ENCODE measurements at regions not wholly inside any gene's neighbourhood (a gene's known extent, or its start where the extent isn't known, plus 50 kb on each side); places are given as distances from the start of the nearest gene placed in this dataset.
"Not testable (repeated sequence)": the region's sequence is repeated elsewhere in the genome, so short reads cannot be mapped to it uniquely, and the experiment has no call there.

DNA sequence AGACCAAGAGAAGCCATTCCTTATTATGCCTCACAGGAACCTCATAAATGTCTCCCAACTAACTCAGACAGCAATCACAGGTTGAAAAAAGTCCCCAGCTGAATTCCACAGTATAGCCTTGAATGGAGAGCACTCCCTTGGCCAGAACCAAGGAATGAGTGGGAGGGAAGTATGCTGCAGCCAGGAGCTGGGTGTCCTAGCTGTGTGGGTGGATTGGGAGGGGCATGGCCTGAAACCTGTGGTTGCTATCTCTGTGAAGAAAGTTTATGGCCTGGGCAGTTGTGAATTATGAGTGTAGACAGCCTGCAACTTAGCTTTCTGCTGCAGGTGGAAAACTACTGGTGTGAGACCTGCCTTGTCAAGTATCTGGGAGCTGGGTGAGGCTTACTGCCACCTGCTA lies 316.1 kb upstream of the VSTM2A start:
- H3K4me3 Mint-ChIP-seq; ATAC-seq (replicated peaks in 1 of 4); H3K36me3 Mint-ChIP-seq; H3K9me3 Mint-ChIP-seq; H3K27me3 ChIP-seq (replicated peaks in 1 of 2; ENCODE audit: control insufficient read depth in 2 of 2, extremely low read depth in 1 of 2, insufficient read depth in 2 of 2, low read length in 1 of 2); H3K27me3 Mint-ChIP-seq; H3K9me3 ChIP-seq; H3K4me1 ChIP-seq (ENCODE audit: control insufficient read depth in 1 of 2, extremely low read depth in 1 of 2, insufficient read depth in 2 of 2, low read length in 2 of 2); POLR2A ChIA-PET; H3K4me1 Mint-ChIP-seq; H3K36me3 ChIP-seq (ENCODE audit: control insufficient read depth in 2 of 2, extremely low read depth in 1 of 2, insufficient read depth in 1 of 2, low read length in 1 of 2); H3K27ac Mint-ChIP-seq; H3K4me3 ChIP-seq (ENCODE audit: control insufficient read depth in 1 of 2, extremely low read depth in 1 of 2, low read length in 1 of 2); H3K27ac ChIP-seq (ENCODE audit: low read length); CTCF ChIA-PET; DNase-seq: not testable (repeated sequence)

DNA sequence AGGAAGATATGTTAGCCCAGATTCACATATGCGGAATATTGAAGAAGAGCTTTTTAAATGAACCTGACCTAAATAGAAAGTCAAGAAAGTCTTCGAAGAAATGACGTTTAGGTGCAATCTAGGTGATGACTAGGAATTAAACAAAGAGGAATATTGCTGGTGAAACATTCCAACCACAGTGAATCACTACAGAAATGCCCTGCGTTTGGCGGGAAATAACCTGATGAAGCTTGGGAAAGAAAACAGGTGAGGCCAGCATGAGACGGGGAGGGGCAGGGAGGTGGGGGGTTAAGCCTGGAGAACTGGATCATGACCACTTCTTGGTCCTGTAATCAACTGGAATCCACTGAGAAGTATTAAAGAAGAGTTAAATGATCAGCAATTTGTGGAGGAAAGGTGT lies 299.4 kb upstream of the VSTM2A start:
- Mint-ChIP-seq H3K27me3 (no peaks in the 10 kb centered on the region), H3K4me3 (no peak overlapping the region), H3K27ac (no peak overlapping the region), H3K36me3 (no peaks in the 10 kb centered on the region), H3K4me1 (no peaks in the 10 kb centered on the region), H3K9me3 (peaks cover 26 to 40% (median 27%) of the 10 kb centered on the region in 3 donors)
- Histone ChIP-seq H3K9me3 (peaks cover 3% of the 10 kb centered on the region), H3K36me3 (ENCODE audit: control insufficient read depth in 2 of 2, extremely low read depth in 1 of 2, insufficient read depth in 1 of 2, low read length in 1 of 2) (no peaks in the 10 kb centered on the region), H3K4me3 (ENCODE audit: control insufficient read depth in 1 of 2, extremely low read depth in 1 of 2, low read length in 1 of 2) (no peak overlapping the region), H3K4me1 (ENCODE audit: control insufficient read depth in 1 of 2, extremely low read depth in 1 of 2, insufficient read depth in 2 of 2, low read length in 2 of 2) (no peaks in the 10 kb centered on the region), H3K27ac (ENCODE audit: low read length) (no peak overlapping the region), H3K27me3 (replicated peaks in 1 of 2; ENCODE audit: control insufficient read depth in 2 of 2, extremely low read depth in 1 of 2, insufficient read depth in 2 of 2, low read length in 1 of 2) (no peaks in the 10 kb centered on the region)
- ChIA-PET POLR2A (no interaction called here), CTCF (no interaction called here)
- ATAC-seq (replicated peaks in 1 of 4) (no peak), DNase-seq (no peak)
- 100% methylated on average over 1 of the region's 6 CpGs for WGBS (ENCODE audit: insufficient coverage)

DNA sequence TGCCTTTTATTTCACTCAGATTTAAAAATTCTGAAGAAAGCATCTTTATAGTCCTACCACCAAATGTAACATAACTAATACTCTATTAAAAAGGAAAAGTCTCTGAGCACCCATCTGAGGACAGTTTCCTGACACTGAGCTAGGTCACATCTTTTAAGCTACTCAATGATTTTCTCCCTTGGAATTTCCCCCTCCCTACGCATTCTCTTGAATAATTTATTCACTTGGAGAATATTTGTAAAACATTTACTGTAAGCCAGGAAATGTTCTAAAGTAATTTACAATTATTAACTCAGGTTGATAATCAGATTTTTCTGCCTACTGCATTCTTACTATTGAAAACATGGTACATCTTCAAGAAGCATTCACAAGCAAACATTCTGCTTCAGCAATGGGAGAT lies 297.2 kb upstream of the VSTM2A start:
- Mint-ChIP-seq H3K27me3 (no peaks in the 10 kb centered on the region), H3K4me1 (no peaks in the 10 kb centered on the region), H3K4me3 (no peak overlapping the region), H3K27ac (no peak overlapping the region), H3K9me3 (peaks cover 21 to 40% (median 29%) of the 10 kb centered on the region in 3 donors), H3K36me3 (no peaks in the 10 kb centered on the region)
- CTCF ChIA-PET = no interaction called here
- Histone ChIP-seq H3K4me1 (ENCODE audit: control insufficient read depth in 1 of 2, extremely low read depth in 1 of 2, insufficient read depth in 2 of 2, low read length in 2 of 2) (no peaks in the 10 kb centered on the region), H3K9me3 (peaks cover 3% of the 10 kb centered on the region), H3K36me3 (ENCODE audit: control insufficient read depth in 2 of 2, extremely low read depth in 1 of 2, insufficient read depth in 1 of 2, low read length in 1 of 2) (no peaks in the 10 kb centered on the region), H3K4me3 (ENCODE audit: control insufficient read depth in 1 of 2, extremely low read depth in 1 of 2, low read length in 1 of 2) (no peak overlapping the region), H3K27ac (ENCODE audit: low read length) (no peak overlapping the region), H3K27me3 (replicated peaks in 1 of 2; ENCODE audit: control insufficient read depth in 2 of 2, extremely low read depth in 1 of 2, insufficient read depth in 2 of 2, low read length in 1 of 2) (no peaks in the 10 kb centered on the region)
- POLR2A ChIA-PET = no interaction called here
- ATAC-seq (replicated peaks in 1 of 4) (no peak), DNase-seq (no peak)
- no CpG with 5 or more reads among the region's 1 CpG for WGBS (ENCODE audit: insufficient coverage)

DNA sequence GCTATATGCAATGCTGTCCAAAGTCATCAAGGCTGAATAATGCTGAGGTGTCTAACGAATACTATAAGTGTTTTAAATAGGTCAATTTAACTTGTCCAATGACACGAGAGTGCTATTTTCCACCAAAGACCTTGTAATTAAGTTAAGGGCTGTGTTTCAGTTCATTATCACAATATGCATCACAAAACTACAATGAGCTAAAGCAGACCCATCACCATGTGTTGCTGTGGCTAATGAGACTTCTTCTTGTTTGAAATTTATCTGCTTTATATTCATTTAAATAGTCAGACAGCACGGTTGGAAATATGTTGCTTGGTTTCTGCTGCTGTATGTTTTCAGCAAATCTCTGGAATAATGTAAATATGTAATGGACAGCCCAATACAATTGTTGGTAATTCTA lies 292.5 kb upstream of the VSTM2A start:
- no CpG with 5 or more reads among the region's 3 CpGs for WGBS (ENCODE audit: insufficient coverage)
- no peak for DNase-seq
- Mint-ChIP-seq H3K27ac (no peak overlapping the region), H3K4me3 (no peak overlapping the region), H3K9me3 (peaks cover 14 to 27% (median 24%) of the 10 kb centered on the region in 3 donors), H3K27me3 (no peaks in the 10 kb centered on the region), H3K4me1 (no peaks in the 10 kb centered on the region), H3K36me3 (no peaks in the 10 kb centered on the region)
- POLR2A ChIA-PET = no interaction called here
- Histone ChIP-seq H3K4me1 (ENCODE audit: control insufficient read depth in 1 of 2, extremely low read depth in 1 of 2, insufficient read depth in 2 of 2, low read length in 2 of 2) (no peaks in the 10 kb centered on the region), H3K27me3 (replicated peaks in 1 of 2; ENCODE audit: control insufficient read depth in 2 of 2, extremely low read depth in 1 of 2, insufficient read depth in 2 of 2, low read length in 1 of 2) (no peaks in the 10 kb centered on the region), H3K4me3 (ENCODE audit: control insufficient read depth in 1 of 2, extremely low read depth in 1 of 2, low read length in 1 of 2) (no peak overlapping the region), H3K36me3 (ENCODE audit: control insufficient read depth in 2 of 2, extremely low read depth in 1 of 2, insufficient read depth in 1 of 2, low read length in 1 of 2) (no peaks in the 10 kb centered on the region), H3K9me3 (no peaks in the 10 kb centered on the region), H3K27ac (ENCODE audit: low read length) (no peak overlapping the region)
- no peak for ATAC-seq (replicated peaks in 1 of 4)
- CTCF ChIA-PET = no interaction called here

DNA sequence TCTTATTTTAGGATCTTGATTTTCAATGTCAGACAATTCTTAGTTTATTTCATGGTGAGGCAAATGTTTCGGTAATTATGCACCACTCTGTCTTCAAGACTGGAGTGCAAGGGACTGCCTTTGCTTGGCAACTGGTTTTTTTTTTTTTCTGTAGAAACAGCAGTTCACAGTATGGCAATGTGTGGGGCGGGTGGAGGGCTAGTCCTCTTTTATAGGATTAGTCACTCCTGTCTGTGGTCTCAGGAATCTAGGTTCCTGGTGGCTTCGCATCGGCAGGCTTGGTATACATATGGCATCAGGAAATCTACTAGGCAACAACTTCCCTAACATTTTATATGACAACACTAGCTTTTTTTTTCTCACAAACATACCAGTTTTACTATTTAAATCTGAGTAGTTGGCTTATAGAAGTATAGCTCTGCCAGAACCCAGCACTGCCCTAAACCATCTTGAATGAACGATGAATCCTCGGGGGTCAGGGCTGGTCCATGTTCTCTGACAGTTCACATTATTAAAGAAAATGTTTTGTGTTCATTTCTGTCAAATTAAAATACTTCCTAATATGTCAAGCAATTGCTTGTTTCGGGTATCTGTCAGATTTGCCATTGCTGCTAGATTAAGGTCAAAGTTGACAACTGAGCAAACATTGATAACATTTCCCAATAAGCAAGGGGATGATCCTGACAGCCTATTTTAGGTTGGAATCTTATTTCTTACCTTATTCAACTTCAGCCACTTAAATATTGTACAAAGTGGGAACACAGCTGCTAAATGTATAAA lies 289.7 kb upstream of the VSTM2A start:
- ChIA-PET CTCF (no interaction called here), POLR2A (no interaction called here)
- H3K27ac ChIP-seq (ENCODE audit: low read length) = no peak overlapping the region
- DNase-seq (no peak), ATAC-seq (replicated peaks in 1 of 4) (no peak)
- H3K36me3 ChIP-seq (ENCODE audit: control insufficient read depth in 2 of 2, extremely low read depth in 1 of 2, insufficient read depth in 1 of 2, low read length in 1 of 2) = no peaks in the 10 kb centered on the region
- H3K4me3 ChIP-seq (ENCODE audit: control insufficient read depth in 1 of 2, extremely low read depth in 1 of 2, low read length in 1 of 2) = no peak overlapping the region
- no peaks in the 10 kb centered on the region for H3K4me1 ChIP-seq (ENCODE audit: control insufficient read depth in 1 of 2, extremely low read depth in 1 of 2, insufficient read depth in 2 of 2, low read length in 2 of 2)
- no peak overlapping the region for H3K27ac Mint-ChIP-seq
- no peaks in the 10 kb centered on the region for H3K27me3 ChIP-seq (replicated peaks in 1 of 2; ENCODE audit: control insufficient read depth in 2 of 2, extremely low read depth in 1 of 2, insufficient read depth in 2 of 2, low read length in 1 of 2)
- peaks cover 2% of the 10 kb centered on the region for H3K9me3 ChIP-seq
- no peaks in the 10 kb centered on the region for H3K36me3 Mint-ChIP-seq
- H3K9me3 Mint-ChIP-seq = peaks cover 10 to 26% (median 14%) of the 10 kb centered on the region in 3 donors
- H3K4me3 Mint-ChIP-seq = no peak overlapping the region
- H3K4me1 Mint-ChIP-seq = no peaks in the 10 kb centered on the region
- H3K27me3 Mint-ChIP-seq = no peaks in the 10 kb centered on the region
- 80% methylated on average over 1 of the region's 7 CpGs for WGBS (ENCODE audit: insufficient coverage)

DNA sequence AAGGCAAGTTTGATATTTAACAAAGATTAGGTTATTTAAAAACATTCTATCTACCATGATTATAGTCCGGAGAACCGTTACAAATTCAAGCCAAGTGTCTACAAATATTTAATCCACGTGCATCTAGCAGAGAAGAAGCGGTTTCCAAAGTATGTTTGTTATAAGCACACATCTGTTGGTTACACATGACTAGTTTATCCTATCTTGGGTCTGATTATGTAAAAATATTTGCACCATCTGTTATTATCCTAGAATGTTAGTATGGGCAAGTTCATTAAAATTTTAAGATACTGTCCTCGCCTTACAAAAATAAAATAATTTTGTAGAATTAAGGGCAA lies 289.2 kb upstream of the VSTM2A start:
- no peak overlapping the region for H3K4me3 Mint-ChIP-seq
- DNase-seq = no peak
- WGBS (ENCODE audit: insufficient coverage) = no CpG with 5 or more reads among the region's 5 CpGs
- no peaks in the 10 kb centered on the region for H3K36me3 ChIP-seq (ENCODE audit: control insufficient read depth in 2 of 2, extremely low read depth in 1 of 2, insufficient read depth in 1 of 2, low read length in 1 of 2)
- no peak overlapping the region for H3K27ac ChIP-seq (ENCODE audit: low read length)
- H3K9me3 ChIP-seq = peaks cover 2% of the 10 kb centered on the region
- peaks cover 10 to 26% (median 14%) of the 10 kb centered on the region in 3 donors for H3K9me3 Mint-ChIP-seq
- H3K4me1 Mint-ChIP-seq = no peaks in the 10 kb centered on the region
- no peaks in the 10 kb centered on the region for H3K27me3 ChIP-seq (replicated peaks in 1 of 2; ENCODE audit: control insufficient read depth in 2 of 2, extremely low read depth in 1 of 2, insufficient read depth in 2 of 2, low read length in 1 of 2)
- no peak overlapping the region for H3K4me3 ChIP-seq (ENCODE audit: control insufficient read depth in 1 of 2, extremely low read depth in 1 of 2, low read length in 1 of 2)
- no peak for ATAC-seq (replicated peaks in 1 of 4)
- POLR2A ChIA-PET = no interaction called here
- H3K4me1 ChIP-seq (ENCODE audit: control insufficient read depth in 1 of 2, extremely low read depth in 1 of 2, insufficient read depth in 2 of 2, low read length in 2 of 2) = no peaks in the 10 kb centered on the region
- no peaks in the 10 kb centered on the region for H3K27me3 Mint-ChIP-seq
- CTCF ChIA-PET = no interaction called here
- no peaks in the 10 kb centered on the region for H3K36me3 Mint-ChIP-seq
- no peak overlapping the region for H3K27ac Mint-ChIP-seq

DNA sequence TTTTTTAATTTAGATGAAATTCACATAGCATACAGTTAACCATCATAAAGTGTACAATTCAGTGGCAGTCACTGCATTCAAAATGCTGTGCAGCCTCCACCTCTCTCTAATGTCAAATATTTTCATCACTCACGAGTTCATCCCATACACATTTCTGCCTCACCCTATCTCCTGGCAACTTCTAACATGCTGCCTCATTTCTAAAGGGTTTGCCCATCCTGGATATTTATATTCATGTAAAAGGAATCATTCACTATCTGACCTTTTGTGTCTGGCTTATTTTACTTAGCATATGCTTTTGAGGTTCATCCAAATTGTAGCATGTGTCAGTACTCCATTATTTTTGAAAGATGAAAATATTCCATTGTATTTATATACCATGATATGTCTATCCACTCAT lies 286.9 kb upstream of the VSTM2A start:
- no peak for ATAC-seq (replicated peaks in 1 of 4)
- H3K4me1 Mint-ChIP-seq = no peaks in the 10 kb centered on the region
- Histone ChIP-seq H3K4me1 (ENCODE audit: control insufficient read depth in 1 of 2, extremely low read depth in 1 of 2, insufficient read depth in 2 of 2, low read length in 2 of 2) (no peaks in the 10 kb centered on the region), H3K27me3 (replicated peaks in 1 of 2; ENCODE audit: control insufficient read depth in 2 of 2, extremely low read depth in 1 of 2, insufficient read depth in 2 of 2, low read length in 1 of 2) (no peaks in the 10 kb centered on the region), H3K4me3 (ENCODE audit: control insufficient read depth in 1 of 2, extremely low read depth in 1 of 2, low read length in 1 of 2) (no peak overlapping the region), H3K27ac (ENCODE audit: low read length) (no peak overlapping the region), H3K36me3 (ENCODE audit: control insufficient read depth in 2 of 2, extremely low read depth in 1 of 2, insufficient read depth in 1 of 2, low read length in 1 of 2) (no peaks in the 10 kb centered on the region), H3K9me3 (peaks cover 2% of the 10 kb centered on the region)
- no peaks in the 10 kb centered on the region for H3K36me3 Mint-ChIP-seq
- H3K27me3 Mint-ChIP-seq = no peaks in the 10 kb centered on the region
- H3K27ac Mint-ChIP-seq = no peak overlapping the region
- no peak for DNase-seq
- H3K4me3 Mint-ChIP-seq = no peak overlapping the region
- CTCF ChIA-PET = no interaction called here
- no CpG with 5 or more reads among the region's 1 CpG for WGBS (ENCODE audit: insufficient coverage)
- H3K9me3 Mint-ChIP-seq = peaks cover 10 to 24% (median 11%) of the 10 kb centered on the region in 3 donors
- POLR2A ChIA-PET = no interaction called here

Measured in T-cell (primary cell).